SK-N-SH treated with all-trans-retinoic acid at 6 μM for 48 hours (cell line): ENCODE measurements at regions not wholly inside any gene's neighbourhood (a gene's known extent, or its start where the extent isn't known, plus 50 kb on each side); places are given as distances from the start of the nearest gene placed in this dataset.
"Not testable (repeated sequence)": the region's sequence is repeated elsewhere in the genome, so short reads cannot be mapped to it uniquely, and the experiment has no call there.

Experiments used
- ATAC-seq: fragments of 200-7000 bp; cut with Tn5 transposase; 3 replicates; pipeline ENCODE4 v1.9.1; 2020; ENCODE audit warnings: mild to moderate bottlenecking, moderate library complexity
- ARNTL ChIP-seq: fragments of 450-650 bp; formaldehyde crosslinking; IDR thresholded peaks from 2 replicates; pipeline ENCODE4 v1.5.0; 2020; ENCODE audit warnings: low read depth, mild to moderate bottlenecking, moderate library complexity, borderline replicate concordance
- BACH2 ChIP-seq: fragments of 250-450 bp; sonication (Bioruptor Pico); IDR thresholded peaks from 2 replicates; pipeline ENCODE4 v1.9.0; 2021; ENCODE audit warnings: mild to moderate bottlenecking, borderline replicate concordance
- CSRNP3 ChIP-seq: fragments of 250-450 bp; sonication (Bioruptor Pico); IDR thresholded peaks from 2 replicates; pipeline ENCODE4 v1.5.1; 2021; ENCODE audit warnings: mild to moderate bottlenecking, moderate library complexity
- ESRRG ChIP-seq: fragments of 250-450 bp; sonication (Bioruptor Pico); IDR thresholded peaks from 2 replicates; pipeline ENCODE4 v1.6.1; 2021; ENCODE audit warnings: mild to moderate bottlenecking
- GLIS3 ChIP-seq: fragments of 250-450 bp; sonication (Bioruptor Pico); IDR thresholded peaks from 2 replicates; pipeline ENCODE4 v1.5.0; 2020; ENCODE audit warnings: mild to moderate bottlenecking, moderate library complexity
- ISL1 ChIP-seq: fragments of 250-450 bp; sonication (Bioruptor Pico); IDR thresholded peaks from 2 replicates; pipeline ENCODE4 v2.1.2; 2022; ENCODE audit warnings: mild to moderate bottlenecking, moderate library complexity
- OSR1 ChIP-seq: fragments of 250-450 bp; sonication (Bioruptor Pico); IDR thresholded peaks from 2 replicates; pipeline ENCODE4 v1.8.0; 2022; ENCODE audit warnings: moderate library complexity, mild to moderate bottlenecking, inconsistent platforms
- PATZ1 ChIP-seq: fragments of 250-450 bp; sonication (Bioruptor Pico); IDR thresholded peaks from 2 replicates; pipeline ENCODE4 v1.8.0; 2020; ENCODE audit warnings: mild to moderate bottlenecking, moderate library complexity, borderline replicate concordance
- PPARA ChIP-seq: fragments of 250-450 bp; sonication (Bioruptor Pico); IDR thresholded peaks from 2 replicates; pipeline ENCODE4 v1.5.0; 2020; ENCODE audit warnings: mild to moderate bottlenecking, borderline replicate concordance
- RARB ChIP-seq: fragments of 250-450 bp; sonication (Bioruptor Pico); IDR thresholded peaks from 2 replicates; pipeline ENCODE4 v1.8.0; 2021; ENCODE audit warnings: mild to moderate bottlenecking, moderate library complexity
- TCF4 ChIP-seq: fragments of 250-450 bp; sonication (Bioruptor Pico); IDR thresholded peaks from 2 replicates; pipeline ENCODE4 v1.8.0; 2021; ENCODE audit warnings: mild to moderate bottlenecking, moderate library complexity, borderline replicate concordance
- TOX ChIP-seq: fragments of 250-450 bp; sonication (Bioruptor Pico); IDR thresholded peaks from 2 replicates; pipeline ENCODE4 v1.8.0; 2021; ENCODE audit warnings: mild to moderate bottlenecking, moderate library complexity, borderline replicate concordance
- ZC3H10 ChIP-seq: fragments of 250-450 bp; sonication (Bioruptor Pico); IDR thresholded peaks from 2 replicates; pipeline ENCODE4 v1.5.1; 2021; ENCODE audit warnings: mild to moderate bottlenecking, moderate library complexity
- ZFP3 ChIP-seq: fragments of 250-450 bp; sonication (Bioruptor Pico); IDR thresholded peaks from 2 replicates; pipeline ENCODE4 v1.5.0; 2020; ENCODE audit warnings: mild to moderate bottlenecking, moderate library complexity
- ZNF70 ChIP-seq: fragments of 450-650 bp; formaldehyde crosslinking; IDR thresholded peaks from 2 replicates; pipeline ENCODE4 v1.5.0; 2020; ENCODE audit warnings: mild to moderate bottlenecking, moderate library complexity
- ZNF8 ChIP-seq: fragments of 450-650 bp; formaldehyde crosslinking; IDR thresholded peaks from 2 replicates; pipeline ENCODE4 v1.5.0; 2020; ENCODE audit warnings: mild to moderate bottlenecking, moderate library complexity
- TF ChIP-seq, protein P1 (sequence below): fragments of 250-450 bp; sonication (Bioruptor Pico); IDR thresholded peaks from 2 replicates; pipeline ENCODE4 v1.5.1; 2020; ENCODE audit warnings: low read depth, mild to moderate bottlenecking, moderate library complexity
- TF ChIP-seq, protein P2 (sequence below): fragments of 250-450 bp; sonication (Bioruptor Pico); IDR thresholded peaks from 2 replicates; pipeline ENCODE4 v1.8.0; 2021; ENCODE audit warnings: low read depth, mild to moderate bottlenecking, moderate library complexity, borderline replicate concordance

GRCh38 chr7:23895666-23896096 is 185.7 kb downstream of the STK31 start (continued):
- TF ChIP-seq PATZ1 (CRISPR knock-in tag) = peak; percentile 80; the same call in 1 of the 2 replicates
- TF ChIP-seq, all 23 proteins: peak for 6

GRCh38 chr7:23898619-23899018 is 188.6 kb downstream of the STK31 start:
- no peak for ATAC-seq
- TF ChIP-seq, protein P1, sequence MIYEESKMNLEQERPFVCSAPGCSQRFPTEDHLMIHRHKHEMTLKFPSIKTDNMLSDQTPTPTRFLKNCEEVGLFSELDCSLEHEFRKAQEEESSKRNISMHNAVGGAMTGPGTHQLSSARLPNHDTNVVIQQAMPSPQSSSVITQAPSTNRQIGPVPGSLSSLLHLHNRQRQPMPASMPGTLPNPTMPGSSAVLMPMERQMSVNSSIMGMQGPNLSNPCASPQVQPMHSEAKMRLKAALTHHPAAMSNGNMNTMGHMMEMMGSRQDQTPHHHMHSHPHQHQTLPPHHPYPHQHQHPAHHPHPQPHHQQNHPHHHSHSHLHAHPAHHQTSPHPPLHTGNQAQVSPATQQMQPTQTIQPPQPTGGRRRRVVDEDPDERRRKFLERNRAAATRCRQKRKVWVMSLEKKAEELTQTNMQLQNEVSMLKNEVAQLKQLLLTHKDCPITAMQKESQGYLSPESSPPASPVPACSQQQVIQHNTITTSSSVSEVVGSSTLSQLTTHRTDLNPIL (CRISPR knock-in tag) = no peak
- TF ChIP-seq, protein P2, sequence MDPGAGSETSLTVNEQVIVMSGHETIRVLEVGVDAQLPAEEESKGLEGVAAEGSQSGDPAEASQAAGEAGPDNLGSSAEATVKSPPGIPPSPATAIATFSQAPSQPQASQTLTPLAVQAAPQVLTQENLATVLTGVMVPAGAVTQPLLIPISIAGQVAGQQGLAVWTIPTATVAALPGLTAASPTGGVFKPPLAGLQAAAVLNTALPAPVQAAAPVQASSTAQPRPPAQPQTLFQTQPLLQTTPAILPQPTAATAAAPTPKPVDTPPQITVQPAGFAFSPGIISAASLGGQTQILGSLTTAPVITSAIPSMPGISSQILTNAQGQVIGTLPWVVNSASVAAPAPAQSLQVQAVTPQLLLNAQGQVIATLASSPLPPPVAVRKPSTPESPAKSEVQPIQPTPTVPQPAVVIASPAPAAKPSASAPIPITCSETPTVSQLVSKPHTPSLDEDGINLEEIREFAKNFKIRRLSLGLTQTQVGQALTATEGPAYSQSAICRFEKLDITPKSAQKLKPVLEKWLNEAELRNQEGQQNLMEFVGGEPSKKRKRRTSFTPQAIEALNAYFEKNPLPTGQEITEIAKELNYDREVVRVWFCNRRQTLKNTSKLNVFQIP = no peak
- TF ChIP-seq ISL1 (no peak), ESRRG (no peak), ZNF8 (CRISPR knock-in tag) (no peak), GLIS3 (CRISPR knock-in tag) (no peak), OSR1 (no peak), ZC3H10 (no peak), PPARA (no peak), CSRNP3 (CRISPR knock-in tag) (no peak)

GRCh38 chr7:23904901-23905300 is 194.9 kb downstream of the STK31 start:
- ATAC-seq = not testable (repeated sequence)

DNA sequence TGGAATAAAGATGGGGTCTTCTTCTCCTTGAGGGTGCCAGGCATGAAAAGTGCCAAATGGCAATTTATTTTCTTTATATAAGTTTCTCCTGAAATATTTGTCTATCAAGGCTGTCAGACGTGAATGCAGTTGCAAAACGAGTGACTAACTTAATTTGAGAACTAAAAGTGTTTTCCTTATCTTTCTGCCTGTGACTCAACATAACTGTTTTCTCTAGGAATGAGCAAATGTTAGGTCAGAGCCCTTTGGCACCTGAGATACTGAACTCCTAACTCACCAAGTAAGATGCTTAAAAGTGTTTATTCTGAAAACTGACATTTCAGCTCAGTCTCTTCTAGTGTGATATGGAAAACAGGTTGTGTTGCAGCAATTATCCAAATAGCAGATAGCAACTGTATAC is 197.0 kb downstream of the STK31 start:
- no peak for ATAC-seq
- TF ChIP-seq ZC3H10 = no peak
- no peak for TF ChIP-seq TOX (CRISPR knock-in tag)
- no peak for TF ChIP-seq PPARA
- TF ChIP-seq BACH2 (CRISPR knock-in tag) = no peak
- TF ChIP-seq ISL1 = peak; percentile 85
- TF ChIP-seq ZFP3 = no peak
- TF ChIP-seq PATZ1 (CRISPR knock-in tag) = no peak
- no peak for TF ChIP-seq ZNF8 (CRISPR knock-in tag)

GRCh38 chr7:23909426-23909825 is 199.4 kb downstream of the STK31 start:
- no peak for ATAC-seq
- TF ChIP-seq ARNTL (CRISPR knock-in tag) (no peak), ESRRG (no peak), ISL1 (no peak), ZNF8 (CRISPR knock-in tag) (no peak), TOX (CRISPR knock-in tag) (no peak), ZC3H10 (no peak), PATZ1 (CRISPR knock-in tag) (no peak), BACH2 (CRISPR knock-in tag) (no peak), TCF4 (CRISPR knock-in tag) (no peak), OSR1 (no peak), ZNF70 (no peak), RARB (CRISPR knock-in tag) (no peak), PPARA (no peak)
- TF ChIP-seq, protein P1 (CRISPR knock-in tag) = no peak
- TF ChIP-seq, protein P2 = no peak
